DND-41 (cell line): ENCODE measurements at regions not wholly inside any gene's neighbourhood (a gene's known extent, or its start where the extent isn't known, plus 50 kb on each side); places are given as distances from the start of the nearest gene placed in this dataset.

Experiments
- CTCF ChIP-seq: IDR thresholded peaks from 2 replicates; pipeline ENCODE4 v1.5.1; 2012; ENCODE audit warnings: borderline replicate concordance, low read length, moderate library complexity, mild to moderate bottlenecking; ENCODE audit not compliant: poor library complexity, severe bottlenecking; ENCODE audit errors: extremely low read depth
- EZH2 ChIP-seq: IDR thresholded peaks from 3 replicates; pipeline ENCODE4 v1.6.1; 2012; ENCODE audit warnings: borderline replicate concordance, low read depth, mild to moderate bottlenecking, moderate library complexity, low read length, inconsistent platforms; ENCODE audit not compliant: severe bottlenecking

DNA sequence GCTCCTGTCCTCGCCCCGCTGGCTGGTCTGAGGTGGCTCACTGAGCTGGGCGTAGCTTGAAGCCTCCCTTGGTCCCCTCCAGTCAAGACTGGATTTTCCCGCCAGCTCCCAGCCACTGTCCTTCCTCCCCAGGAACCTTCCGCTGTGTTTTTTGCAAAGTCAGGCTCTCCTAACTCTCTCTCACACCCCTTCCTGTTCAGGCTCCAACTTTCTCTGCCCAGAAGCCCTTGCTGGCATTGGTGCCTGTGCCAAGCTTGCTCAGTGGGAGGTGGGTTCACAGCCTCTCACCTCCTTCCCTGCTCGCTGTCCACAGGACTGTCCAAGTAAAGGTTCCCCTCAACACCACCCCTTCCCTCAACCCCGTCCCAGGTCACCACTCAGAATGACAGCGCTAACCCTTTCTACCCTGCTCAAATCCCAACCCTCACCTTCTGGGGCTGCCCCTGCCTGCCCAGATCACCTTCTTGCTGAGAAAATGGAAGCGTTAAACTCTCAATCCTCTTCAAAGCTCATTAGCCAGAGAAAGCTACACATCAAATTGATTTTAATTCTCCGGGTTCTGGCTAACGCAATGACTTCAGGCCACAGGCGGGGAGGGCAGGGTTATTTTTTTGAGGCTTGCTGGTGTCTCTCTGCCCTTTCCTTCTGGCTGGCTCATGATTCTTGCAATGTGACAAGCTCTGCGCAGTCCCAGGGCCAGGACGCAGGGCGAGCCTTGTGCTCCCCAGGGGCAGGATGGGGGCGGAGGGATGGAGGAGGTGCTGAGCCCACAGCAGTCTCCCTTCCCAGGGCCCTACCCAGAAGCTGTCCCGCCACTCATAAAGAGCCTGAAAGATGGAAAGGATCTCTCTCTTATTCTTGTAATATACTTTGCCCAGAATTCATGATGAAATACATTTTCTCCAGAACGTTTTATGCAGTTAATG is 357.2 kb upstream of the TNRC6C start:
- TF ChIP-seq CTCF (no peak), EZH2 (no peak)
